Gastrocnemius medialis (tissue), 4 donors: ENCODE measurements at regions not wholly inside any gene's neighbourhood (a gene's known extent, or its start where the extent isn't known, plus 50 kb on each side); places are given as distances from the start of the nearest gene placed in this dataset.

Source experiments
- CTCF ChIP-seq, 5 experiments: fragments of 450-650 bp in 3 of 5; fragments of 200-600 bp in 2 of 5; sonication (generic) in 2 of 5; IDR thresholded peaks in 4 of 5; conservative IDR thresholded peaks in 1 of 5; 1 replicate in 4 of 5; 2 replicates in 1 of 5; pipeline ENCODE4 v1.5.1; 2016 to 2019; ENCODE audit warnings: antibody characterized with exemption in 5 of 5, mild to moderate bottlenecking in 3 of 5, moderate library complexity in 3 of 5
- POLR2A ChIP-seq, 2 donors: fragments of 450-650 bp; IDR thresholded peaks; one replicate each; pipeline ENCODE4 v1.6.1; 2017; ENCODE audit warnings: antibody characterized with exemption in 2 of 2, mild to moderate bottlenecking in 2 of 2, moderate library complexity in 2 of 2

GRCh38 chr11:128181088-128181480, 406.3 kb downstream of the ETS1 start:
- TF ChIP-seq CTCF (IDR thresholded peaks at IDR 0.05 in 4 of 5, conservative IDR thresholded peaks at IDR 0.05 in 1 of 5) (no peak), POLR2A (IDR thresholded peaks at IDR 0.05) (no peak)
